BE2C (cell line): ENCODE measurements at regions not wholly inside any gene's neighbourhood (a gene's known extent, or its start where the extent isn't known, plus 50 kb on each side); places are given as distances from the start of the nearest gene placed in this dataset.

Experiments
- DNase-seq: peaks from one replicate; pipeline ENCODE4 v3.0.0-alpha.2; 2020
- H3K27me3 ChIP-seq: fragments of 250-450 bp; sonication (Bioruptor Pico); 2 replicates; pipeline ENCODE4 v1.5.1; 2020; ENCODE audit warnings: mild to moderate bottlenecking
- H3K36me3 ChIP-seq: fragments of 250-450 bp; sonication (Bioruptor Pico); 2 replicates; pipeline ENCODE4 v1.5.1; 2020; ENCODE audit warnings: mild to moderate bottlenecking
- H3K4me1 ChIP-seq: fragments of 250-450 bp; sonication (Bioruptor Pico); 2 replicates; pipeline ENCODE4 v1.5.1; 2020
- H3K4me3 ChIP-seq: 2 replicates; pipeline ENCODE4 v1.5.1; 2011; ENCODE audit warnings: low read depth, low read length
- H3K9me3 ChIP-seq: fragments of 250-450 bp; sonication (Bioruptor Pico); 2 replicates; pipeline ENCODE4 v1.5.1; 2020
- TF ChIP-seq, protein P1 (sequence below): IDR thresholded peaks from 2 replicates; pipeline ENCODE4 v1.5.1; 2012; ENCODE audit warnings: mild to moderate bottlenecking, low read depth, low read length

DNA sequence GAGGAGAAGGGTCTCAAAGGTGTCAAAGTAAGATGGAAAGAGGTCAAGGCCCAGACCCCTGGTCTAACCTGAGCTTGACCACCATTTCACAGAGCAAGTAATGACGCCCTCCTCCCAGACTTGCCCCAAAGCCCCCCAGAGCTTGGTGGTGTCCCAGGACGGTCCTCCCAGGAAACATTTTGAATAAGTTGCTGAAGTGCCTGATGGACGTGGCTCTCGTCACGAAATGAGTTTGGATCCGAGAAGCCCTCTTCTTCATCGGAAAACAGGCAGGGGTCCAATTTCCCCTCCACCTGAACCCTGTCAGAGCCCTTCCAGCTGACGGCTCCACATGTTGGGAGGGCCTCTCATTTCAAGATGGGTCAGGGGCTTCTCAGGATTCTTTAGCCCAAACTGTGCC lies 54.5 kb upstream of the TPM4 start:
- H3K4me1 ChIP-seq: no peaks in the 10 kb centered on the region
- no peak overlapping the region for H3K4me3 ChIP-seq
- no peak for DNase-seq
- H3K36me3 ChIP-seq: no peaks in the 10 kb centered on the region
- no peaks in the 10 kb centered on the region for H3K27me3 ChIP-seq
- TF ChIP-seq, protein P1, sequence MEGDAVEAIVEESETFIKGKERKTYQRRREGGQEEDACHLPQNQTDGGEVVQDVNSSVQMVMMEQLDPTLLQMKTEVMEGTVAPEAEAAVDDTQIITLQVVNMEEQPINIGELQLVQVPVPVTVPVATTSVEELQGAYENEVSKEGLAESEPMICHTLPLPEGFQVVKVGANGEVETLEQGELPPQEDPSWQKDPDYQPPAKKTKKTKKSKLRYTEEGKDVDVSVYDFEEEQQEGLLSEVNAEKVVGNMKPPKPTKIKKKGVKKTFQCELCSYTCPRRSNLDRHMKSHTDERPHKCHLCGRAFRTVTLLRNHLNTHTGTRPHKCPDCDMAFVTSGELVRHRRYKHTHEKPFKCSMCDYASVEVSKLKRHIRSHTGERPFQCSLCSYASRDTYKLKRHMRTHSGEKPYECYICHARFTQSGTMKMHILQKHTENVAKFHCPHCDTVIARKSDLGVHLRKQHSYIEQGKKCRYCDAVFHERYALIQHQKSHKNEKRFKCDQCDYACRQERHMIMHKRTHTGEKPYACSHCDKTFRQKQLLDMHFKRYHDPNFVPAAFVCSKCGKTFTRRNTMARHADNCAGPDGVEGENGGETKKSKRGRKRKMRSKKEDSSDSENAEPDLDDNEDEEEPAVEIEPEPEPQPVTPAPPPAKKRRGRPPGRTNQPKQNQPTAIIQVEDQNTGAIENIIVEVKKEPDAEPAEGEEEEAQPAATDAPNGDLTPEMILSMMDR: no peak
- H3K9me3 ChIP-seq: no peaks in the 10 kb centered on the region

DNA sequence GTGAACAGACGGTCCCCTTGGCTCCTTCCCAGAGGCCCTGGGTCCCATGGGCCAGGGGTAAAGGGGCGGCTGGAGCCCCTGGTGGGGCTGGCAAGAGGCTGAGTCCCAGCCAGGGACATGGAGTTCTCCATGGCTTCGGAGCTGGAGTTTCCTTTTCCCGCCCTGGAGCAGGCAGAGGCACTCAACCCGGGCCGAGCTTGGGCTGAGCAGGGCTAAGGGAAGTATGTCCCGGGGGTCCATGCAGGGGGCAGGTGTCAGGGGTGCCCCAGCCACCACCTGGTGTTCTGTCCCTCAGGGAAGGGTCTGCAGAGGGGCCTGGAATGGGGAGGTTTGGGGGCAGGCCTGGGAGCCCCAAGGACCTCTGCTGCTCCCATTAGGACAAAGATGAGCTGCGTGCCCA lies 54.0 kb upstream of the TPM4 start:
- Histone ChIP-seq H3K36me3 (no peaks in the 10 kb centered on the region), H3K4me3 (no peak overlapping the region), H3K4me1 (no peaks in the 10 kb centered on the region), H3K27me3 (no peaks in the 10 kb centered on the region), H3K9me3 (no peaks in the 10 kb centered on the region)
- no peak for DNase-seq
- TF ChIP-seq, protein P1: no peak

DNA sequence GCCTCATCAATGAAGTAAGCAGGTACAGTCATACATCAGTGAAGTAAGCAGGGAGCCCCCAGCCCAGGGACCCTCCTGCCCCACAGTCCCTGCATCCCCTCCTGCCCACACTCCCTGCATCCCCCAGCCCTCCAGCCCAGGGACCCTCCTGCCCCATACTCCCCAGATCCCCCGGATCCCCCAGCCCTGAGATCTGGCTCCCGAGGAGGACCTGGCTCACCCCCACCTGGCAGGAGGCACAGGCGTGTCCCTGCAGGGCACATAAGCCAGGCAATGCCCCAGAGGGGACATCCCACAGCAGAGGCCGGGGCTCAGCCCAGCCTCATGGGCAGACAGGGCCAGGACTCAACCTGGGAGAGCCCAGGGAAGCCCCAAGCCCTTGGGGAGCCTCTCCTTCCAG lies 53.6 kb upstream of the TPM4 start:
- no peak overlapping the region for H3K4me3 ChIP-seq
- no peaks in the 10 kb centered on the region for H3K27me3 ChIP-seq
- no peak for DNase-seq
- H3K9me3 ChIP-seq: no peaks in the 10 kb centered on the region
- TF ChIP-seq, protein P1: no peak
- H3K4me1 ChIP-seq: no peaks in the 10 kb centered on the region
- no peaks in the 10 kb centered on the region for H3K36me3 ChIP-seq

DNA sequence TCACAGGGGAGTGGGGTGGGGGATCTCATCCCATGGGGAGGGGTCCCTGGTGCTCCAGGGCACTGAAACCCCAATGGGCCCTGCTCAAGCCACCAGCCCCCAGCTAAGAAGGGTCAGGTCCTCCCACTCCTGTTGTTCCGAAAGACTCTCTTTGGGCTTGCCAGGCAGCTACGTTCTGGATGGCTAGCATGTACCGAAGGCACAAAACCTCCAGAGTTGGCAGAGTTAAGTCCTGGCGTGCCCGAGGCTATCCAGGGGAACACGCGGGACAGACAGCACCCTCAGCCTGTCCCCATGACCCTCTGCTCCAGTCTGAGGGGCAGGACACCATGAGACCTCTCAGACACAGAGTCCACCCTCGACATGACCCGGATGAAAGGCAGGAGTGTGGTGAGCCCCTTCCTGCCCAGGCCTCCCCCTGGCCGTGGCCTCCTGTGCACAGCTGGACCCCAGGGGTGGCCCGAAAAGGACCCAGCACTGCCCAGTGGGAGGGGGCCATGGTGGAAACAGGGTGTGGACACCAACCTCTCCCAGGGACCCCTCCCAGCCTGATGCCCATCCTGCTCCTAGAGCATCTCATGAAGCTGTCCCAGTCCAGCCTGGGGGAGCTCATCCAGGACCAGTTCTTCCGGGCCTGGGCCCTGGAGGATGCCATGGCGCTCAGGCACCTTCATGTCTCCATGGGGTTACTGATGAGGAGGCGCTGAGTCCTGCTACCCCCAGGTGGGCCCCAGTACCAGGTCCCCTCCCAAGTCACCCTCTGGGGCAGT lies 53.0 kb upstream of the TPM4 start:
- Histone ChIP-seq H3K4me1 (no peaks in the 10 kb centered on the region), H3K9me3 (no peaks in the 10 kb centered on the region), H3K36me3 (no peaks in the 10 kb centered on the region), H3K27me3 (no peaks in the 10 kb centered on the region), H3K4me3 (no peak overlapping the region)
- no peak for DNase-seq
- TF ChIP-seq, protein P1: no peak

DNA sequence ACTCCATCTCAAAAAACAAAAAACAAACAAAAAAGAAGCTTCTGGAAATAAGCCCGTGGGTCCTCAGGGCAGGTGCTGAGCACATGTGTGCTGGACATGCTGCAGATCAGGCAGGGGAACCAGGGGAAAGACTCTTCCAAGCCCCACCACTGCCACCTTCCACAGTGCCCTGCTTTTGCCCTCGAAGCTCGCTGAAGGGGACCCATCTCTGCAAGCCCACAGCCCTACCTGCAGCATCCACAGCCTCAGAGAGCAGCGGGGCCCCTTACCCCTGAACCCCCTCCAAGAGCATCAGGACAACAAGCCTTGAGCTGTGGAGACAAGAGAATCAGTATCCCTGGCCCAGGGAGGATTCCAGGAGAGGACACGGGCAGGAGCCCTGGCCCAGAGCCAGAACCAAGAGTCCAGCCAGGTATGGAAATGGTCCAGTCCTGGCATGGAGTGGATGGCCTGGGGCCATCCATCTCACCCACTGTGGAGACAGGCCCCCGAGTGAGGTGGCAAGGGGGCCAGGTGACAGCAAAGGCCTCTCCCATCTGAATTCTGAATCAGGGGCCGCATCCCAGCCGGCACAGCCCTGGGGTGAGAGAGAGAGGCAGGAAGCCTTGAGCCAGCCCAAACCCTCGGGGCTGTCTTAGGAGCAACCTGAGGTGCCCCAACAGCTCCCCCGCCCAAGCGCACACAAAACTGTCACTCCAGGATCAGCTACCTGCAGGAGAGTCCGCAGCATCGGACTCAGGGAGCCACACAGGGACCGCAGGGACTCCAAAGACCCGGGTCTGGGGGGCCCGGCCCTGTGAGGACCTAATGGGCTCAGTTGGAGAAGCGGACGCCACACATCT lies 51.8 kb upstream of the TPM4 start:
- DNase-seq: no peak
- Histone ChIP-seq H3K4me3 (no peak overlapping the region), H3K9me3 (no peaks in the 10 kb centered on the region), H3K27me3 (no peaks in the 10 kb centered on the region), H3K4me1 (no peaks in the 10 kb centered on the region), H3K36me3 (no peaks in the 10 kb centered on the region)
- TF ChIP-seq, protein P1: no peak
